Naive thymus-derived CD4-positive, alpha-beta T cell (primary cell): ENCODE measurements at regions not wholly inside any gene's neighbourhood (a gene's known extent, or its start where the extent isn't known, plus 50 kb on each side); places are given as distances from the start of the nearest gene placed in this dataset.

Experiments used
- ATAC-seq: fragments of 150-1000 bp; cut with Tn5 transposase; 2 replicates; pipeline ENCODE4 v1.10.0; 2021; ENCODE audit warnings: mild to moderate bottlenecking, moderate library complexity
- CTCF ChIA-PET: fragments of 350-600 bp; sonication (Branson Sonifier 250); formaldehyde crosslinking; loops from one replicate; lab custom pipeline; 2021; ENCODE audit warnings: antibody characterized with exemption; lab: Charles Lee
- POLR2A ChIA-PET: fragments of 350-600 bp; sonication (Branson Sonifier 250); formaldehyde crosslinking; loops from one replicate; lab custom pipeline; 2021; ENCODE audit warnings: antibody characterized with exemption, inconsistent platforms; lab: Charles Lee
- DNase-seq, 9 donors: peaks; one replicate each; pipeline versions ENCODE4 v3.0.0 to v3.0.0-alpha.2; 2020 to 2022; ENCODE audit warnings: mixed read lengths in 1 of 9
- H3K27ac ChIP-seq: one replicate; pipeline ENCODE4 v1.7.0; 2013; ENCODE audit warnings: mild to moderate bottlenecking, low read depth, low read length, moderate library complexity
- H3K27me3 ChIP-seq, 2 donors: one replicate each; pipeline ENCODE4 v1.7.0; 2013; ENCODE audit warnings: low read length in 2 of 2, mild to moderate bottlenecking in 2 of 2, moderate library complexity in 2 of 2; ENCODE audit not compliant: control insufficient read depth in 2 of 2, insufficient read depth in 2 of 2
- H3K36me3 ChIP-seq, 3 experiments: 1 replicate in 2 of 3; 2 replicates in 1 of 3; pipeline ENCODE4 v1.7.0; 2013; ENCODE audit warnings: low read length in 3 of 3, mild to moderate bottlenecking in 3 of 3, moderate library complexity in 1 of 3; ENCODE audit not compliant: insufficient read depth in 3 of 3, control insufficient read depth in 2 of 3
- H3K4me1 ChIP-seq, 2 donors: one replicate each; pipeline ENCODE4 v1.7.0; 2013; ENCODE audit warnings: low read length in 2 of 2, mild to moderate bottlenecking in 2 of 2, moderate library complexity in 1 of 2; ENCODE audit not compliant: control insufficient read depth in 2 of 2, insufficient read depth in 2 of 2
- H3K4me3 ChIP-seq: 2 replicates; pipeline ENCODE4 v1.7.0; 2013; ENCODE audit warnings: mild to moderate bottlenecking, low read length
- H3K9me3 ChIP-seq, 3 experiments: 1 replicate in 2 of 3; 2 replicates in 1 of 3; pipeline ENCODE4 v1.7.0; 2013; ENCODE audit warnings: low read length in 3 of 3; ENCODE audit not compliant: control insufficient read depth in 2 of 3
- H3K27ac Mint-ChIP-seq, 9 donors: one replicate each; pipeline ENCODE4 v1.8.0; 2020 to 2022; ENCODE audit warnings: mixed read lengths in 9 of 9, mild to moderate bottlenecking in 8 of 9, moderate library complexity in 5 of 9, inconsistent platforms in 2 of 9
- H3K27me3 Mint-ChIP-seq, 5 donors: one replicate each; pipeline ENCODE4 v1.8.0; 2021 to 2022; ENCODE audit warnings: mixed read lengths in 5 of 5, mild to moderate bottlenecking in 1 of 5
- H3K36me3 Mint-ChIP-seq, 5 donors: one replicate each; pipeline ENCODE4 v1.8.0; 2020 to 2022; ENCODE audit warnings: mixed read lengths in 5 of 5, mild to moderate bottlenecking in 3 of 5, inconsistent platforms in 1 of 5
- H3K4me1 Mint-ChIP-seq, 7 donors: one replicate each; pipeline ENCODE4 v1.8.0; 2020 to 2022; ENCODE audit warnings: mixed read lengths in 7 of 7, mild to moderate bottlenecking in 3 of 7, inconsistent platforms in 1 of 7
- H3K4me3 Mint-ChIP-seq, 10 donors: one replicate each; pipeline ENCODE4 v1.8.0; 2020 to 2022; ENCODE audit warnings: mild to moderate bottlenecking in 10 of 10, mixed read lengths in 10 of 10, moderate library complexity in 6 of 10, inconsistent platforms in 2 of 10
- H3K9me3 Mint-ChIP-seq, 11 donors: one replicate each; pipeline ENCODE4 v1.8.0; 2020 to 2022; ENCODE audit warnings: mixed read lengths in 11 of 11, mild to moderate bottlenecking in 4 of 11, inconsistent platforms in 1 of 11, moderate library complexity in 1 of 11
- intact Hi-C, 2 donors: fragments of 100-400 bp; cut with micrococcal nuclease; formaldehyde crosslinking; loops; one replicate each; pipeline ENCODE4 v1.15.1; 2023

DNA sequence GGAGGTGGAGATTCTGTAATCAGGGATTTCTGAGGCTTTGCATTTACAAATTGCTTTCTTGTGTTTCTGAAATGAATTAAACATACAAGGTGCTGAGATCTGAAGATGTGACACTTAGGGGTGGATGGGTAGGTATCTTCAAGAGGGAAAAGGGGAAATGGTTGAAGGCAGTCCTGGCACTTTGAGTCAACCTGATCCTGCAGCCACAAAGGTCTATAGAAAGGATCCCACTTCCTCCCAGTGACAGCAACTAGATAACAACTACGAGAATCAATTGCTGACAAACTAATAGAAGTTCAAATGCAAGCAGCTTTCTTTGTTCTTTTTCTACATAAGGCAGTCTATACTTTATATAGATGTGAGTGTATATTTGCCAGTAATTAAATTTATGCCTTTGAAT, 553.3 kb downstream of the MDFIC start:
- ATAC-seq: no peak
- Histone ChIP-seq H3K4me3 (no peak overlapping the region), H3K4me1 (no peaks in the 10 kb centered on the region), H3K36me3 (no peaks in the 10 kb centered on the region), H3K27ac (no peak overlapping the region), H3K9me3 (no peaks in the 10 kb centered on the region), H3K27me3 (no peaks in the 10 kb centered on the region)
- Mint-ChIP-seq H3K4me1 (peaks cover 0 to 14% (median 10%) of the 10 kb centered on the region in 7 donors), H3K4me3 (no peak overlapping the region), H3K27me3 (peaks cover 30 to 51% (median 41%) of the 10 kb centered on the region in 5 donors), H3K36me3 (peaks cover 0 to 4% (median 0%) of the 10 kb centered on the region in 5 donors), H3K27ac (no peak overlapping the region), H3K9me3 (peaks cover 0 to 5% (median 0%) of the 10 kb centered on the region in 11 donors)
- intact Hi-C loops: no loop called here
- ChIA-PET POLR2A (no interaction called here), CTCF (no interaction called here)
- DNase-seq: no peak

DNA sequence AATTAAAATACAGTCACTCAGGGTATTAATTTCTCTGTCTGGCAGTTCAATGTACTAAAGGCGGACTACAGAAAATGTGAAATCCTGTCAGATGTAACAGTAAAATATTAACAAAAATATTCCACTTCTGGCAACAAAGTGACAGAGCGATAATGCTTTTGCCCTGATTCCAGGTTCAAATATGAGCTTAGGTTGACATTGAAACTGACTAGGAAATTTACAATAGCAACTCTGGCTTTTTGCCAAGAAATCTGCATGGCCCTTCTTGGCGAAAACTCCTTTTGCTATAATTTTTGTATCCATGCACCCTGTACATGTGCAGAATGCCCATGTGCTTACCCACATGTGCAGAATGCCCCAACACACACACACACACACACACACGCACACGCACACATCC, 552.2 kb downstream of the MDFIC start:
- Histone ChIP-seq H3K27ac (no peak overlapping the region), H3K36me3 (no peaks in the 10 kb centered on the region), H3K4me3 (no peak overlapping the region), H3K9me3 (no peaks in the 10 kb centered on the region), H3K27me3 (no peaks in the 10 kb centered on the region), H3K4me1 (no peaks in the 10 kb centered on the region)
- Mint-ChIP-seq H3K4me3 (no peak overlapping the region), H3K27me3 (peaks cover 26 to 41% (median 30%) of the 10 kb centered on the region in 5 donors), H3K36me3 (no peaks in the 10 kb centered on the region), H3K4me1 (peaks cover 0 to 14% (median 10%) of the 10 kb centered on the region in 7 donors), H3K27ac (no peak overlapping the region), H3K9me3 (peaks cover 0 to 2% (median 0%) of the 10 kb centered on the region in 11 donors)
- ATAC-seq: no peak
- POLR2A ChIA-PET: interaction anchor here (0.6 kb wide), 1 partner anchor 36 kb away, joined by 3 read pairs; no protein-coding TSS in a partner anchor
- intact Hi-C loops: no loop called here
- no peak for DNase-seq
- CTCF ChIA-PET: no interaction called here

DNA sequence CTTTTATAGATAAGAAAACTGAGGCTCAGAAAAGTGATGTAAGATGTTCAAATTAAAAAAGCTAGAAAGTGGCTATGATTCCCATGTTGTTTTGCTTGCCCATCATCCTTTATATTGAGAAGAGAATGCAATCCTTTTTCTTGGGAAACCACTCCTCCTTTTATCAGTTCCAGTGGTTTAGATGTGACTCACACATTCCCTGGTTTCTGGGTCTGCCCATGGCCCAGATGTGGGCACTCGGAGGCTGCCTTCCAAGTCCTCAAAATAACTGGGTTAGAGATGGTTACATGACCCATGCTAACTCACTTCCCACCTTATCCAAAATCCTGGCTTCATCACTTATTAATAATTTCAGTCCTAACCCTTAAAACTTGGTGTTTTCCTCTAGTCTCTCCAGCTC, 550.0 kb downstream of the MDFIC start:
- ChIA-PET CTCF (no interaction called here), POLR2A (no interaction called here)
- Histone ChIP-seq H3K4me1 (no peaks in the 10 kb centered on the region), H3K27ac (no peak overlapping the region), H3K36me3 (no peaks in the 10 kb centered on the region), H3K27me3 (no peaks in the 10 kb centered on the region), H3K4me3 (no peak overlapping the region), H3K9me3 (no peaks in the 10 kb centered on the region)
- Mint-ChIP-seq H3K9me3 (peaks cover 0 to 1% (median 0%) of the 10 kb centered on the region in 11 donors), H3K27me3 (peaks cover 16 to 37% (median 27%) of the 10 kb centered on the region in 5 donors), H3K4me1 (peaks cover 0 to 10% (median 7%) of the 10 kb centered on the region in 7 donors), H3K27ac (no peak overlapping the region), H3K36me3 (no peaks in the 10 kb centered on the region), H3K4me3 (no peak overlapping the region)
- no peak for ATAC-seq
- intact Hi-C loops: no loop called here
- DNase-seq: no peak

GRCh38 chr7:115462301-115463015, 540.6 kb downstream of the MDFIC start:
- ChIA-PET POLR2A (no interaction called here), CTCF (no interaction called here)
- H3K27me3 Mint-ChIP-seq: peaks cover 0 to 9% (median 0%) of the 10 kb centered on the region in 5 donors
- Histone ChIP-seq H3K4me1 (no peaks in the 10 kb centered on the region), H3K4me3 (no peak overlapping the region), H3K27ac (no peak overlapping the region), H3K36me3 (no peaks in the 10 kb centered on the region), H3K9me3 (no peaks in the 10 kb centered on the region), H3K27me3 (no peaks in the 10 kb centered on the region)
- H3K9me3 Mint-ChIP-seq: peaks cover 0 to 2% (median 0%) of the 10 kb centered on the region in 11 donors
- H3K4me1 Mint-ChIP-seq: no peaks in the 10 kb centered on the region
- intact Hi-C loops: loop anchor here in 1 of 2 donors (10.0 kb wide), 1 partner anchor 62 kb away; no protein-coding TSS in a partner anchor
- DNase-seq: no peak
- no peaks in the 10 kb centered on the region for H3K36me3 Mint-ChIP-seq
- ATAC-seq: peak; percentile 48
- no peak overlapping the region for H3K27ac Mint-ChIP-seq
- H3K4me3 Mint-ChIP-seq: no peak overlapping the region

DNA sequence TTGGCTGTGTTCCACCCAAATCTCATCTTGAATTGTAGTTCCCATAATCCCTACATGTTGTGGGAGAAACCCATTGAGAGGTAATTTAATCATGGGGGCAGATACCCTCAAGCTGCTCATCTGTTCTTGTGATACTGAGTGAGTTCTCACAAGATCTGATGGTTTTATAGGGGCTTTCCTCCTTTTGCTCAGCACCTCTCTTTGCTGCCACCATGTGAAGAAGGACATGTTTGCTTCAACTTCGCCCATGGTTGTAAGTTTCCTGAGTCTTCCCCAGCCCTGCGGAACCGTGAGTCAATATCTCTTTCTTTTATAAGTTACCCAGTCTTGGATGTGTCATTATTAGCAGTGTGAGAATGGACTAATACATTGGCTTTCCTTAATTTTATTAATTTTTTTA, 527.8 kb downstream of the MDFIC start:
- POLR2A ChIA-PET: no interaction called here
- Mint-ChIP-seq H3K27me3 (peaks cover 0 to 16% (median 5%) of the 10 kb centered on the region in 5 donors), H3K9me3 (peaks cover 0 to 4% (median 0%) of the 10 kb centered on the region in 11 donors), H3K36me3 (no peaks in the 10 kb centered on the region), H3K4me1 (no peaks in the 10 kb centered on the region), H3K27ac (no peak overlapping the region), H3K4me3 (no peak overlapping the region)
- CTCF ChIA-PET: no interaction called here
- no peak for ATAC-seq
- Histone ChIP-seq H3K27ac (no peak overlapping the region), H3K27me3 (no peaks in the 10 kb centered on the region), H3K4me3 (no peak overlapping the region), H3K36me3 (no peaks in the 10 kb centered on the region), H3K9me3 (no peaks in the 10 kb centered on the region), H3K4me1 (no peaks in the 10 kb centered on the region)
- intact Hi-C loops: no loop called here
- no peak for DNase-seq

GRCh38 chr7:115447495-115447894, 525.6 kb downstream of the MDFIC start:
- Histone ChIP-seq H3K27ac (no peak overlapping the region), H3K9me3 (no peaks in the 10 kb centered on the region), H3K27me3 (no peaks in the 10 kb centered on the region), H3K4me1 (no peaks in the 10 kb centered on the region), H3K4me3 (no peak overlapping the region), H3K36me3 (no peaks in the 10 kb centered on the region)
- ATAC-seq (no peak), DNase-seq (no peak)
- POLR2A ChIA-PET: no interaction called here
- H3K27me3 Mint-ChIP-seq: peaks cover 2 to 15% (median 6%) of the 10 kb centered on the region in 5 donors
- H3K27ac Mint-ChIP-seq: no peak overlapping the region
- intact Hi-C loops: no loop called here
- H3K36me3 Mint-ChIP-seq: no peaks in the 10 kb centered on the region
- no peak overlapping the region for H3K4me3 Mint-ChIP-seq
- no peaks in the 10 kb centered on the region for H3K4me1 Mint-ChIP-seq
- peaks cover 0 to 4% (median 0%) of the 10 kb centered on the region in 11 donors for H3K9me3 Mint-ChIP-seq
- CTCF ChIA-PET: no interaction called here

DNA sequence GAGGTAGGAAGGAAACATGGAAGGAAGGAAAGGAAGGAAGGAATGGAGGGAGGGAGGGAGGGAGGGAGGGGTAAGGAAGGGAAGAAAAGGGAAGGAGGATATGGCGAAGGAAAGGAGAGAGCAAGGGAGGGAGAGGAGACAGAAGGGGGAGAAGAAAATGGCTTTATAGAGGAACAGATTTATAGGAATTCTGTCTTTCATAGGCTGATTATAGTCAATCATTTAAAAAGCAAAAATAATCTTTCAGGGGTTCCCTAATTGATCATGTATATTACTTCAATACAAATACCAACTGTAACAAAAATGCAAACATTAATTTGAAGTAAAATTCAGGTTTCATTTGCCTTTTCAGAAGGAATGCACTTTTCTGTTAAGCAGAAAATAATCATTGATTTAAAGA, 519.1 kb downstream of the MDFIC start:
- CTCF ChIA-PET: no interaction called here
- POLR2A ChIA-PET: no interaction called here
- Mint-ChIP-seq H3K27ac (no peak overlapping the region), H3K9me3 (peaks cover 0 to 5% (median 0%) of the 10 kb centered on the region in 11 donors), H3K4me1 (no peaks in the 10 kb centered on the region), H3K27me3 (peaks cover 2 to 17% (median 5%) of the 10 kb centered on the region in 5 donors), H3K4me3 (no peak overlapping the region), H3K36me3 (no peaks in the 10 kb centered on the region)
- no peak for ATAC-seq
- Histone ChIP-seq H3K27me3 (no peaks in the 10 kb centered on the region), H3K9me3 (no peaks in the 10 kb centered on the region), H3K4me3 (no peak overlapping the region), H3K4me1 (no peaks in the 10 kb centered on the region), H3K27ac (no peak overlapping the region), H3K36me3 (no peaks in the 10 kb centered on the region)
- intact Hi-C loops: no loop called here
- DNase-seq: no peak
